ENCODE measurements at regions not wholly inside any gene's neighbourhood (a gene's known extent, or its start where the extent isn't known, plus 50 kb on each side); places are given as distances from the start of the nearest gene placed in this dataset.

DNA sequence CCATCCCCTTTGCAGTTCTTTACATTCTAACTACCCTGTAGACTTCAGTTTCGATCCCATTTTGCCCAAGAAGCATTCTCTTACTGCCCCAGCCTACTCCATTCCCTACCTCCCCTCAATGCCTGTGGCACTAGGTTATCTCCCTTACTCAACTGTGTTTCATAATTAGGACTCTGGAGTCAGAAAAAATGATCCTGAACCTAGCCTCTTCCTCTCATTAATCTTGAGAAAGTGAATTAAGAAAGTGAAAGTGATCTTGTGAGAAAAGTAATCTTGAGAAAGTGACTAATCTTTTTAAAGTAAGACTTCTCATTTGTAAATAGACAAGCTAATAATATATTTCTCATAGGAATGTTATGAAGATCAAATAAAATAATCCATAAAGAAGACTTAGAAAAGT lies 444.0 kb upstream of the TRPC7 start:
- TF ChIP-seq, protein P1, sequence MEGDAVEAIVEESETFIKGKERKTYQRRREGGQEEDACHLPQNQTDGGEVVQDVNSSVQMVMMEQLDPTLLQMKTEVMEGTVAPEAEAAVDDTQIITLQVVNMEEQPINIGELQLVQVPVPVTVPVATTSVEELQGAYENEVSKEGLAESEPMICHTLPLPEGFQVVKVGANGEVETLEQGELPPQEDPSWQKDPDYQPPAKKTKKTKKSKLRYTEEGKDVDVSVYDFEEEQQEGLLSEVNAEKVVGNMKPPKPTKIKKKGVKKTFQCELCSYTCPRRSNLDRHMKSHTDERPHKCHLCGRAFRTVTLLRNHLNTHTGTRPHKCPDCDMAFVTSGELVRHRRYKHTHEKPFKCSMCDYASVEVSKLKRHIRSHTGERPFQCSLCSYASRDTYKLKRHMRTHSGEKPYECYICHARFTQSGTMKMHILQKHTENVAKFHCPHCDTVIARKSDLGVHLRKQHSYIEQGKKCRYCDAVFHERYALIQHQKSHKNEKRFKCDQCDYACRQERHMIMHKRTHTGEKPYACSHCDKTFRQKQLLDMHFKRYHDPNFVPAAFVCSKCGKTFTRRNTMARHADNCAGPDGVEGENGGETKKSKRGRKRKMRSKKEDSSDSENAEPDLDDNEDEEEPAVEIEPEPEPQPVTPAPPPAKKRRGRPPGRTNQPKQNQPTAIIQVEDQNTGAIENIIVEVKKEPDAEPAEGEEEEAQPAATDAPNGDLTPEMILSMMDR (IDR thresholded peaks at IDR 0.05 in 2 of 3, conservative IDR thresholded peaks at IDR 0.05 in 1 of 3; ENCODE audit: control insufficient read depth in 2 of 3, extremely low read depth in 1 of 3, insufficient read depth in 1 of 3, low read depth in 3 of 3, low read length in 3 of 3), result no peak
- TF ChIP-seq SPI1 (IDR thresholded peaks at IDR 0.05; ENCODE audit: borderline replicate concordance, insufficient read depth, low read depth, low read length), result no peak
- no peak for TF ChIP-seq ZSCAN29 (IDR thresholded peaks at IDR 0.05)
- no peak for TF ChIP-seq SUZ12 (IDR thresholded peaks at IDR 0.05; ENCODE audit: unreplicated experiment)
- TF ChIP-seq SMAD1 (IDR thresholded peaks at IDR 0.05; ENCODE audit: low read depth, partially characterized antibody), result no peak
- TF ChIP-seq SIN3A (IDR thresholded peaks at IDR 0.05; ENCODE audit: low read depth, low read length), result no peak
- TF ChIP-seq TAF1 (IDR thresholded peaks at IDR 0.05; ENCODE audit: borderline replicate concordance, low read depth, low read length), result no peak
- TF ChIP-seq, protein P2, sequence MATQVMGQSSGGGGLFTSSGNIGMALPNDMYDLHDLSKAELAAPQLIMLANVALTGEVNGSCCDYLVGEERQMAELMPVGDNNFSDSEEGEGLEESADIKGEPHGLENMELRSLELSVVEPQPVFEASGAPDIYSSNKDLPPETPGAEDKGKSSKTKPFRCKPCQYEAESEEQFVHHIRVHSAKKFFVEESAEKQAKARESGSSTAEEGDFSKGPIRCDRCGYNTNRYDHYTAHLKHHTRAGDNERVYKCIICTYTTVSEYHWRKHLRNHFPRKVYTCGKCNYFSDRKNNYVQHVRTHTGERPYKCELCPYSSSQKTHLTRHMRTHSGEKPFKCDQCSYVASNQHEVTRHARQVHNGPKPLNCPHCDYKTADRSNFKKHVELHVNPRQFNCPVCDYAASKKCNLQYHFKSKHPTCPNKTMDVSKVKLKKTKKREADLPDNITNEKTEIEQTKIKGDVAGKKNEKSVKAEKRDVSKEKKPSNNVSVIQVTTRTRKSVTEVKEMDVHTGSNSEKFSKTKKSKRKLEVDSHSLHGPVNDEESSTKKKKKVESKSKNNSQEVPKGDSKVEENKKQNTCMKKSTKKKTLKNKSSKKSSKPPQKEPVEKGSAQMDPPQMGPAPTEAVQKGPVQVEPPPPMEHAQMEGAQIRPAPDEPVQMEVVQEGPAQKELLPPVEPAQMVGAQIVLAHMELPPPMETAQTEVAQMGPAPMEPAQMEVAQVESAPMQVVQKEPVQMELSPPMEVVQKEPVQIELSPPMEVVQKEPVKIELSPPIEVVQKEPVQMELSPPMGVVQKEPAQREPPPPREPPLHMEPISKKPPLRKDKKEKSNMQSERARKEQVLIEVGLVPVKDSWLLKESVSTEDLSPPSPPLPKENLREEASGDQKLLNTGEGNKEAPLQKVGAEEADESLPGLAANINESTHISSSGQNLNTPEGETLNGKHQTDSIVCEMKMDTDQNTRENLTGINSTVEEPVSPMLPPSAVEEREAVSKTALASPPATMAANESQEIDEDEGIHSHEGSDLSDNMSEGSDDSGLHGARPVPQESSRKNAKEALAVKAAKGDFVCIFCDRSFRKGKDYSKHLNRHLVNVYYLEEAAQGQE (IDR thresholded peaks at IDR 0.05; ENCODE audit: low read depth, low read length), result no peak
- TF ChIP-seq, protein P3, sequence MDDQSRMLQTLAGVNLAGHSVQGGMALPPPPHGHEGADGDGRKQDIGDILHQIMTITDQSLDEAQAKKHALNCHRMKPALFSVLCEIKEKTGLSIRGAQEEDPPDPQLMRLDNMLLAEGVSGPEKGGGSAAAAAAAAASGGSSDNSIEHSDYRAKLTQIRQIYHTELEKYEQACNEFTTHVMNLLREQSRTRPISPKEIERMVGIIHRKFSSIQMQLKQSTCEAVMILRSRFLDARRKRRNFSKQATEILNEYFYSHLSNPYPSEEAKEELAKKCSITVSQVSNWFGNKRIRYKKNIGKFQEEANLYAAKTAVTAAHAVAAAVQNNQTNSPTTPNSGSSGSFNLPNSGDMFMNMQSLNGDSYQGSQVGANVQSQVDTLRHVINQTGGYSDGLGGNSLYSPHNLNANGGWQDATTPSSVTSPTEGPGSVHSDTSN (IDR thresholded peaks at IDR 0.05; ENCODE audit: insufficient replicate concordance, low read depth, low read length), result no peak
- no peak for TF ChIP-seq CREM (IDR thresholded peaks at IDR 0.05; ENCODE audit: low read depth)
- TF ChIP-seq CHD1 (IDR thresholded peaks at IDR 0.05; ENCODE audit: low read depth, low read length), result no peak

All from GM12878 (cell line).